Left lung (tissue), 4 donors: ENCODE measurements at regions not wholly inside any gene's neighbourhood (a gene's known extent, or its start where the extent isn't known, plus 50 kb on each side); places are given as distances from the start of the nearest gene placed in this dataset.

Experiments used
- ATAC-seq: fragments of 200-7000 bp; cut with Tn5 transposase; one replicate; pipeline ENCODE4 v1.9.1; 2020; ENCODE audit warnings: moderate library complexity
- DNase-seq, 4 donors: peaks; one replicate each; pipeline ENCODE4 v3.0.0-alpha.2; 2013 to 2020
- H3K27ac ChIP-seq, 2 donors: fragments of 200-600 bp; sonication (generic) in 1 of 2; one replicate each; pipeline versions ENCODE4 v1.5.0 to v1.8.0; 2020 to 2021
- H3K27me3 ChIP-seq, 2 donors: fragments of 200-600 bp; sonication (generic) in 1 of 2; one replicate each; pipeline versions ENCODE4 v1.5.0 to v1.8.0; 2020 to 2021
- H3K36me3 ChIP-seq, 2 donors: fragments of 200-600 bp; sonication (generic) in 1 of 2; one replicate each; pipeline versions ENCODE4 v1.5.0 to v1.8.0; 2020 to 2021
- H3K4me1 ChIP-seq, 2 donors: fragments of 200-600 bp; one replicate each; pipeline ENCODE4 v1.8.0; 2021
- H3K4me3 ChIP-seq, 2 donors: fragments of 200-600 bp; sonication (generic) in 1 of 2; one replicate each; pipeline versions ENCODE4 v1.5.0 to v1.8.0; 2020 to 2021; ENCODE audit warnings: mild to moderate bottlenecking in 1 of 2
- H3K9me3 ChIP-seq, 2 donors: fragments of 200-600 bp; sonication (generic) in 1 of 2; one replicate each; pipeline versions ENCODE4 v1.5.0 to v1.8.0; 2020 to 2021
- intact Hi-C, 2 donors: fragments of 100-400 bp; cut with DNase I; formaldehyde crosslinking; loops; one replicate each; pipeline versions ENCODE4 v1.11.2 to v1.14.2; 2022
- TF ChIP-seq, protein P1 (sequence below), 2 donors: fragments of 200-600 bp; sonication (generic) in 1 of 2; IDR thresholded peaks; one replicate each; pipeline versions ENCODE4 v1.5.0 to v1.8.0; 2021; ENCODE audit warnings: antibody characterized with exemption in 2 of 2
- donor health status: DM: no; HTN: yes; CAD: no.
- donor health status: DM: no; HTN: no; CAD: no.

- no peaks in the 10 kb centered on the region for H3K36me3 ChIP-seq
- intact Hi-C loops = no loop called here
- H3K27ac ChIP-seq = no peak overlapping the region
- TF ChIP-seq, protein P1, sequence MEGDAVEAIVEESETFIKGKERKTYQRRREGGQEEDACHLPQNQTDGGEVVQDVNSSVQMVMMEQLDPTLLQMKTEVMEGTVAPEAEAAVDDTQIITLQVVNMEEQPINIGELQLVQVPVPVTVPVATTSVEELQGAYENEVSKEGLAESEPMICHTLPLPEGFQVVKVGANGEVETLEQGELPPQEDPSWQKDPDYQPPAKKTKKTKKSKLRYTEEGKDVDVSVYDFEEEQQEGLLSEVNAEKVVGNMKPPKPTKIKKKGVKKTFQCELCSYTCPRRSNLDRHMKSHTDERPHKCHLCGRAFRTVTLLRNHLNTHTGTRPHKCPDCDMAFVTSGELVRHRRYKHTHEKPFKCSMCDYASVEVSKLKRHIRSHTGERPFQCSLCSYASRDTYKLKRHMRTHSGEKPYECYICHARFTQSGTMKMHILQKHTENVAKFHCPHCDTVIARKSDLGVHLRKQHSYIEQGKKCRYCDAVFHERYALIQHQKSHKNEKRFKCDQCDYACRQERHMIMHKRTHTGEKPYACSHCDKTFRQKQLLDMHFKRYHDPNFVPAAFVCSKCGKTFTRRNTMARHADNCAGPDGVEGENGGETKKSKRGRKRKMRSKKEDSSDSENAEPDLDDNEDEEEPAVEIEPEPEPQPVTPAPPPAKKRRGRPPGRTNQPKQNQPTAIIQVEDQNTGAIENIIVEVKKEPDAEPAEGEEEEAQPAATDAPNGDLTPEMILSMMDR (IDR thresholded peaks at IDR 0.05) = no peak
- no peak for DNase-seq
- H3K9me3 ChIP-seq = peaks cover 0 to 3% of the 10 kb centered on the region in 2 donors
- H3K4me3 ChIP-seq = no peak overlapping the region
- no peaks in the 10 kb centered on the region for H3K4me1 ChIP-seq
- no peak for ATAC-seq
- no peaks in the 10 kb centered on the region for H3K27me3 ChIP-seq
Measured at GRCh38 chr1:192022827-192023226, 135.4 kb upstream of the RGS18 start.

DNA sequence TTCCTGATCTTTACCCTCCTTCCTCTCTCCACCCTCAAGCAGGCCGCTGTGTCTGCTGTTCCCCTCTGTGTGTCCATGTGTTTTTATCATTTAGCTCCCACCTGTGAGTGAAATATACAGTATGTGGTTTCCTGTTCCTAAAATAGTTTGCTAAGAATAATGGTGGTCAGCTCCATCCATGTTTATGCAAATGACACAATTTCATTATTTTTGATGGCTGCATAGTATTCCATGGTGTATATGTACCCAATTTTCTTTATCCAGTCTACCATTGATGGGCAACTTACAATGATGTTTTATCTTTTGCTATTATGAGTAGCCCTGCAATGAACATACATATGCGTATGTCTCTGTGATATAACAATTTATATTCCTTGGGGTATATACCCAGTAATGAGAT lies 133.4 kb upstream of the RGS18 start:
- TF ChIP-seq, protein P1 (IDR thresholded peaks at IDR 0.05) = no peak
- DNase-seq (no peak), ATAC-seq (no peak)
- no peaks in the 10 kb centered on the region for H3K4me1 ChIP-seq
- H3K9me3 ChIP-seq = peaks cover 0 to 3% of the 10 kb centered on the region in 2 donors
- H3K4me3 ChIP-seq = no peak overlapping the region
- no peaks in the 10 kb centered on the region for H3K27me3 ChIP-seq
- intact Hi-C loops = no loop called here
- H3K36me3 ChIP-seq = no peaks in the 10 kb centered on the region
- no peak overlapping the region for H3K27ac ChIP-seq

DNA sequence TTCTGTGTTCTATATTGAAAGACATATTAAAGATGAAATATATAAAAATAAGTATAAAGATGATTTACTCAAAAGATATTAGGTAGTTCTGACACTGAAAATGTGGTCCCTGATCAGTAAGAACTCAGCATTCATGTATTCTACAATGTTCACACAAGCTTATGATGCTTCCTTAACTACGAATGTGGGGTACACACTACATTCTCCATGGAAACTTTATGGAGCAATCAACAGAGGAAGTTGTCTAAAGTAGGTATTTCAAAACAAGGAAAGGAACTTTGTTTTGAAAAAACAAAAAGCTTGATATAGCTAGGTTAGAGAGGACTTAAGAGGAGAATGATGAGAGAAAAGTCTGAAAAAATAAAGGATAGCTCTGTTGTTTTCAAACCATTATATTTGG lies 119.7 kb upstream of the RGS18 start:
- ATAC-seq = no peak

DNA sequence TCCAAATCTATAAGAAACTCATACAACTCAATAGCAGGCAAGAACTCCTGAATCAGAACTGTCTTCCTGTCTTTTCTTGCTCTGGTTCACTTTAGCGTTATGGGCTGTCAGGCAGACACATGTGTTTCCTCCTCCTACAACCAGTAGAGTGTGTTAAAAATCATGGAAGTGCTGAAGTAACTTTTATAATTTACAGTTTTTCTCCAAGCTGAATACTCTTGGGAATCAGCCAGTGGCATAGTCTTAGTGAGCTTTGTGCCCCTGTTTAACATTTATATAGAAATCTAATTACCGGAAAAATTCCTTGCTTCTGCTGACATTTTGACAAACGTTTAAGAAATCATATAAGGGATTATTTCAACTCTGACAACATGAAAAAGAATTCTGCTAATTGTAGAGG lies 113.1 kb upstream of the RGS18 start:
- Histone ChIP-seq H3K4me1 (no peaks in the 10 kb centered on the region), H3K27me3 (no peaks in the 10 kb centered on the region), H3K36me3 (no peaks in the 10 kb centered on the region), H3K9me3 (no peaks in the 10 kb centered on the region), H3K4me3 (no peak overlapping the region), H3K27ac (no peak overlapping the region)
- DNase-seq (no peak), ATAC-seq (no peak)
- intact Hi-C loops = no loop called here
- TF ChIP-seq, protein P1 (IDR thresholded peaks at IDR 0.05) = no peak

More for the DNA sequence above, 119.7 kb upstream of the RGS18 start:
- H3K4me1 ChIP-seq = no peaks in the 10 kb centered on the region
- intact Hi-C loops = no loop called here
- no peak for DNase-seq
- no peaks in the 10 kb centered on the region for H3K27me3 ChIP-seq
- H3K27ac ChIP-seq = no peak overlapping the region
- TF ChIP-seq, protein P1 (IDR thresholded peaks at IDR 0.05) = no peak
- no peak overlapping the region for H3K4me3 ChIP-seq
- H3K9me3 ChIP-seq = peaks cover 0 to 14% of the 10 kb centered on the region in 2 donors
- H3K36me3 ChIP-seq = no peaks in the 10 kb centered on the region

GRCh38 chr1:192053531-192053971 lies 104.7 kb upstream of the RGS18 start:
- ATAC-seq (no peak), DNase-seq (peak in 2 of 4 donors; percentile 20 to 24)
- TF ChIP-seq, protein P1 (IDR thresholded peaks at IDR 0.05) = no peak
- Histone ChIP-seq H3K27ac (no peak overlapping the region), H3K4me3 (no peak overlapping the region), H3K36me3 (no peaks in the 10 kb centered on the region), H3K27me3 (no peaks in the 10 kb centered on the region), H3K4me1 (no peaks in the 10 kb centered on the region), H3K9me3 (no peaks in the 10 kb centered on the region)
- intact Hi-C loops = no loop called here
